ENCODE measurements at regions not wholly inside any gene's neighbourhood (a gene's known extent, or its start where the extent isn't known, plus 50 kb on each side); places are given as distances from the start of the nearest gene placed in this dataset.

GRCh38 chr18:42163321-42163720 is 208.3 kb downstream of the PIK3C3 start:
- TF ChIP-seq CTCF (optimal IDR thresholded peaks at IDR 0.05 in 1 of 3, IDR thresholded peaks at IDR 0.05 in 1 of 3, conservative IDR thresholded peaks at IDR 0.05 in 1 of 3; ENCODE audit: extremely low read depth in 1 of 3, insufficient read depth in 2 of 3, low read length in 3 of 3) (no peak), EZH2 (IDR thresholded peaks at IDR 0.05; ENCODE audit: low read length) (no peak)
